ENCODE measurements at regions not wholly inside any gene's neighbourhood (a gene's known extent, or its start where the extent isn't known, plus 50 kb on each side); places are given as distances from the start of the nearest gene placed in this dataset.
"Not testable (repeated sequence)": the region's sequence is repeated elsewhere in the genome, so short reads cannot be mapped to it uniquely, and the experiment has no call there.

- no peak overlapping the region for H3K27ac ChIP-seq (ENCODE audit: low read depth, low read length)
- H2AK5ac ChIP-seq (ENCODE audit: low read length): no peak overlapping the region
- H2BK5ac ChIP-seq (ENCODE audit: low read depth, low read length, poor library complexity): no peak overlapping the region
- H3K36me3 ChIP-seq (ENCODE audit: control insufficient read depth in 1 of 2, insufficient read depth in 2 of 2, low read length in 2 of 2): no peaks in the 10 kb centered on the region
- H3K9ac ChIP-seq (ENCODE audit: low read length): no peak overlapping the region
- H2AFZ ChIP-seq (ENCODE audit: insufficient read depth, low read length, poor library complexity): no peak overlapping the region
- H3K14ac ChIP-seq (ENCODE audit: low read length): no peak overlapping the region
- H3K4ac ChIP-seq (ENCODE audit: low read depth, low read length): no peak overlapping the region
- H3K79me2 ChIP-seq (ENCODE audit: control insufficient read depth, insufficient read depth, low read length, poor library complexity): no peaks in the 10 kb centered on the region
- no peaks in the 10 kb centered on the region for H3K4me1 ChIP-seq (ENCODE audit: control insufficient read depth in 1 of 2, insufficient read depth in 2 of 2, low read length in 2 of 2)
- H3K4me2 ChIP-seq (ENCODE audit: low read length): no peak overlapping the region
- H4K8ac ChIP-seq (ENCODE audit: low read depth, low read length): no peak overlapping the region
- H3K18ac ChIP-seq (ENCODE audit: low read length): no peak overlapping the region
- H4K12ac ChIP-seq (ENCODE audit: low read depth, low read length): no peak overlapping the region
- no peak overlapping the region for H2BK120ac ChIP-seq (ENCODE audit: insufficient read depth, low read length, poor library complexity)
- no peaks in the 10 kb centered on the region for H3K9me3 ChIP-seq (ENCODE audit: insufficient read depth, low read depth, low read length)
- H3K27me3 ChIP-seq (ENCODE audit: insufficient read depth, low read length): no peaks in the 10 kb centered on the region
- no peak overlapping the region for H3K4me3 ChIP-seq (ENCODE audit: low read depth, low read length)
- no peaks in the 10 kb centered on the region for H3K79me1 ChIP-seq (ENCODE audit: low read length)
- DNase-seq: no peak
- no CpG with 5 or more reads among the region's 1 CpG for WGBS (ENCODE audit: extremely low coverage, insufficient coverage, insufficient read length)
- H2BK12ac ChIP-seq (ENCODE audit: low read length): no peak overlapping the region
- H3K23ac ChIP-seq (ENCODE audit: low read length): no peak overlapping the region
- H4K91ac ChIP-seq (ENCODE audit: low read depth, low read length): no peak overlapping the region
Observed at GRCh38 chr5:18461766-18462165, 827.5 kb downstream of the TAF11L14 start.

DNA sequence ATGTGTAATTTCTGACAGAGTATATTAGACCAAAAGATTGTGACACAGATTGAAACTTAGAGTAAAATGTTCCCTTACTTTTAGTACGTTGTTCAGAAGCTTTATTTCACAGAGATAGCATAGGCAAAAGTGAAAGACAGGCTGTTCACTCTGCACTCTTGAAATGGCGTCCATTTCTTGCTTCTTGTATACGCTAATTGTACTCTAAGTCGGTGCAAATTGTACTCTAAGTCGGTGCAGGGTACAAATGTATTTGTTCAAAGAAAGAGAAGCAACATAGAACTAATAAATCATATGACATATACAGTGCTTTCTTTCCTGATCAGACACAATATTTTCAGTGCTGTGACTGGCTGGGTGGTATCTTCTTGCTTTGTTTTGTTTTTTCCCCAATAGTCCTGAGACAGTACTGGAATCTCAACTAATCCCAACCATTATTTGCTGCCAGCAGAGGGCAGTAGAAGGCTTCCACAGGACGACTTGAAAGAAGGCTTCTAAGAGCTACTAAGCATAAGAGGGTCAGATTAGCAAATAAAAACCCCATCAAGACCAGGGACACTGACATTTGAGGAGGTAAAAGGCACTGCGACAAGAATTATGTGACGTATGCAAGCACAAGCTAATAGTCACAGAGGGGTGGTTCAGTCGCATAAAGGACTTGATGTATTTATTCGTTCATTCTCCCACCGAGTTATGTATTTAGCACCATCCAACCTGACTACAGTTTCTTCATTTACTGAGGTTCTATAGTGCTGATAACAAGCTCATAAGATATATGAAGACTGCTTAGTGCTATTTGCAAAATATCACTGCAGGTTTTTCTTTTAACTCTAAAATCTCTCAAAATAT lies 831.8 kb downstream of the TAF11L14 start:
- Histone ChIP-seq H3K27me3 (ENCODE audit: insufficient read depth, low read length) (no peaks in the 10 kb centered on the region), H2AFZ (ENCODE audit: insufficient read depth, low read length, poor library complexity) (no peak overlapping the region), H3K4ac (ENCODE audit: low read depth, low read length) (no peak overlapping the region), H3K4me1 (ENCODE audit: control insufficient read depth in 1 of 2, insufficient read depth in 2 of 2, low read length in 2 of 2) (no peaks in the 10 kb centered on the region), H3K18ac (ENCODE audit: low read length) (no peak overlapping the region), H2BK120ac (ENCODE audit: insufficient read depth, low read length, poor library complexity) (no peak overlapping the region), H3K14ac (ENCODE audit: low read length) (no peak overlapping the region), H3K4me2 (ENCODE audit: low read length) (no peak overlapping the region), H4K8ac (ENCODE audit: low read depth, low read length) (no peak overlapping the region), H3K79me1 (ENCODE audit: low read length) (no peaks in the 10 kb centered on the region), H4K91ac (ENCODE audit: low read depth, low read length) (no peak overlapping the region), H3K23ac (ENCODE audit: low read length) (no peak overlapping the region), H3K79me2 (ENCODE audit: control insufficient read depth, insufficient read depth, low read length, poor library complexity) (no peaks in the 10 kb centered on the region), H2AK5ac (ENCODE audit: low read length) (no peak overlapping the region), H3K36me3 (ENCODE audit: control insufficient read depth in 1 of 2, insufficient read depth in 2 of 2, low read length in 2 of 2) (no peaks in the 10 kb centered on the region), H3K4me3 (ENCODE audit: low read depth, low read length) (no peak overlapping the region), H3K27ac (ENCODE audit: low read depth, low read length) (no peak overlapping the region), H2BK12ac (ENCODE audit: low read length) (no peak overlapping the region), H3K9me3 (ENCODE audit: insufficient read depth, low read depth, low read length) (no peaks in the 10 kb centered on the region), H4K12ac (ENCODE audit: low read depth, low read length) (no peak overlapping the region), H3K9ac (ENCODE audit: low read length) (no peak overlapping the region), H2BK5ac (ENCODE audit: low read depth, low read length, poor library complexity) (no peak overlapping the region)
- DNase-seq: peak; percentile 71 to 90
- no CpG with 5 or more reads among the region's 11 CpGs for WGBS (ENCODE audit: extremely low coverage, insufficient coverage, insufficient read length)

GRCh38 chr5:18466731-18467130 lies 832.5 kb downstream of the TAF11L14 start:
- no peak overlapping the region for H3K9ac ChIP-seq (ENCODE audit: low read length)
- H3K4me2 ChIP-seq (ENCODE audit: low read length): no peak overlapping the region
- H3K27ac ChIP-seq (ENCODE audit: low read depth, low read length): no peak overlapping the region
- no peak overlapping the region for H2BK12ac ChIP-seq (ENCODE audit: low read length)
- H2BK120ac ChIP-seq (ENCODE audit: insufficient read depth, low read length, poor library complexity): no peak overlapping the region
- H3K18ac ChIP-seq (ENCODE audit: low read length): no peak overlapping the region
- no peak overlapping the region for H3K4ac ChIP-seq (ENCODE audit: low read depth, low read length)
- no peaks in the 10 kb centered on the region for H3K9me3 ChIP-seq (ENCODE audit: insufficient read depth, low read depth, low read length)
- no peaks in the 10 kb centered on the region for H3K79me1 ChIP-seq (ENCODE audit: low read length)
- no peak overlapping the region for H2BK5ac ChIP-seq (ENCODE audit: low read depth, low read length, poor library complexity)
- no peak overlapping the region for H2AK5ac ChIP-seq (ENCODE audit: low read length)
- H2AFZ ChIP-seq (ENCODE audit: insufficient read depth, low read length, poor library complexity): no peak overlapping the region
- H3K4me1 ChIP-seq (ENCODE audit: control insufficient read depth in 1 of 2, insufficient read depth in 2 of 2, low read length in 2 of 2): no peaks in the 10 kb centered on the region
- H3K27me3 ChIP-seq (ENCODE audit: insufficient read depth, low read length): no peaks in the 10 kb centered on the region
- no peaks in the 10 kb centered on the region for H3K36me3 ChIP-seq (ENCODE audit: control insufficient read depth in 1 of 2, insufficient read depth in 2 of 2, low read length in 2 of 2)
- H3K14ac ChIP-seq (ENCODE audit: low read length): no peak overlapping the region
- H3K79me2 ChIP-seq (ENCODE audit: control insufficient read depth, insufficient read depth, low read length, poor library complexity): no peaks in the 10 kb centered on the region
- H4K91ac ChIP-seq (ENCODE audit: low read depth, low read length): no peak overlapping the region
- no CpG with 5 or more reads among the region's 1 CpG for WGBS (ENCODE audit: extremely low coverage, insufficient coverage, insufficient read length)
- no peak overlapping the region for H4K12ac ChIP-seq (ENCODE audit: low read depth, low read length)
- no peak overlapping the region for H4K8ac ChIP-seq (ENCODE audit: low read depth, low read length)
- H3K23ac ChIP-seq (ENCODE audit: low read length): no peak overlapping the region
- H3K4me3 ChIP-seq (ENCODE audit: low read depth, low read length): no peak overlapping the region
- no peak for DNase-seq

GRCh38 chr5:18471791-18472190 lies 837.5 kb downstream of the TAF11L14 start:
- H3K9me3 ChIP-seq (ENCODE audit: insufficient read depth, low read depth, low read length); H2BK12ac ChIP-seq (ENCODE audit: low read length); DNase-seq; H3K9ac ChIP-seq (ENCODE audit: low read length); H4K8ac ChIP-seq (ENCODE audit: low read depth, low read length); H3K14ac ChIP-seq (ENCODE audit: low read length); H3K27ac ChIP-seq (ENCODE audit: low read depth, low read length); H3K79me2 ChIP-seq (ENCODE audit: control insufficient read depth, insufficient read depth, low read length, poor library complexity); H3K23ac ChIP-seq (ENCODE audit: low read length); H3K36me3 ChIP-seq (ENCODE audit: control insufficient read depth in 1 of 2, insufficient read depth in 2 of 2, low read length in 2 of 2); H3K27me3 ChIP-seq (ENCODE audit: insufficient read depth, low read length); H3K4ac ChIP-seq (ENCODE audit: low read depth, low read length); H3K18ac ChIP-seq (ENCODE audit: low read length); H2AK5ac ChIP-seq (ENCODE audit: low read length); H2BK5ac ChIP-seq (ENCODE audit: low read depth, low read length, poor library complexity); H3K4me1 ChIP-seq (ENCODE audit: control insufficient read depth in 1 of 2, insufficient read depth in 2 of 2, low read length in 2 of 2); H4K91ac ChIP-seq (ENCODE audit: low read depth, low read length); H3K79me1 ChIP-seq (ENCODE audit: low read length); H2AFZ ChIP-seq (ENCODE audit: insufficient read depth, low read length, poor library complexity); H3K4me3 ChIP-seq (ENCODE audit: low read depth, low read length); H4K12ac ChIP-seq (ENCODE audit: low read depth, low read length); H3K4me2 ChIP-seq (ENCODE audit: low read length); H2BK120ac ChIP-seq (ENCODE audit: insufficient read depth, low read length, poor library complexity): not testable (repeated sequence)
- WGBS (ENCODE audit: extremely low coverage, insufficient coverage, insufficient read length): no CpG with 5 or more reads among the region's 15 CpGs

All from trophoblast cell (in vitro differentiated cells and primary cell).